ENCODE measurements at regions not wholly inside any gene's neighbourhood (a gene's known extent, or its start where the extent isn't known, plus 50 kb on each side); places are given as distances from the start of the nearest gene placed in this dataset.
A peak's percentile ranks its signal among the peaks of the same experiment; 100 is the strongest.

GRCh38 chr10:4483811-4484210 is 342.2 kb upstream of the AKR1E2 start:
- ATAC-seq (no peak), DNase-seq (no peak)
- intact Hi-C loops (cut with DNase I, micrococcal nuclease): no loop called here

GRCh38 chr10:4482659-4483058 is 343.3 kb upstream of the AKR1E2 start:
- ATAC-seq (no peak), DNase-seq (no peak)
- intact Hi-C loops (cut with DNase I, micrococcal nuclease): no loop called here

- DNase-seq: no peak
- intact Hi-C loops (cut with DNase I, micrococcal nuclease): no loop called here
- no peak for ATAC-seq
Observed at GRCh38 chr10:4481192-4481591, 344.8 kb upstream of the AKR1E2 start.

GRCh38 chr10:4479342-4479741 is 346.7 kb upstream of the AKR1E2 start:
- DNase-seq (no peak), ATAC-seq (no peak)
- intact Hi-C loops (cut with DNase I, micrococcal nuclease): no loop called here

GRCh38 chr10:4477664-4478063 is 348.3 kb upstream of the AKR1E2 start:
- ATAC-seq: no peak
- no peak for DNase-seq
- intact Hi-C loops (cut with DNase I, micrococcal nuclease): no loop called here

GRCh38 chr10:4475827-4476490 is 350.0 kb upstream of the AKR1E2 start:
- DNase-seq (no peak), ATAC-seq (no peak)
- intact Hi-C loops (cut with DNase I, micrococcal nuclease): no loop called here

- ATAC-seq: peak; percentile 48
Observed at GRCh38 chr10:4474829-4475228, 351.2 kb upstream of the AKR1E2 start.

GRCh38 chr10:4473977-4474376 is 352.0 kb upstream of the AKR1E2 start:
- no peak for ATAC-seq
- intact Hi-C loops (cut with DNase I, micrococcal nuclease): no loop called here
- DNase-seq: no peak

More at GRCh38 chr10:4474829-4475228, 351.2 kb upstream of the AKR1E2 start:
- DNase-seq: no peak
- intact Hi-C loops (cut with DNase I, micrococcal nuclease): no loop called here

- no peak for DNase-seq
- intact Hi-C loops (cut with DNase I, micrococcal nuclease): no loop called here
- no peak for ATAC-seq
Observed at GRCh38 chr10:4472190-4472904, 353.7 kb upstream of the AKR1E2 start.

GRCh38 chr10:4470231-4470835 is 355.7 kb upstream of the AKR1E2 start:
- intact Hi-C loops (cut with DNase I, micrococcal nuclease): no loop called here
- no peak for ATAC-seq
- DNase-seq: no peak

GRCh38 chr10:4467481-4467880 is 358.5 kb upstream of the AKR1E2 start:
- no peak for DNase-seq
- no peak for ATAC-seq
- intact Hi-C loops (cut with DNase I, micrococcal nuclease): no loop called here

- DNase-seq: no peak
- intact Hi-C loops (cut with DNase I, micrococcal nuclease): no loop called here
- no peak for ATAC-seq
Observed at GRCh38 chr10:4460267-4460666, 365.7 kb upstream of the AKR1E2 start.

GRCh38 chr10:4459531-4459930 is 366.5 kb upstream of the AKR1E2 start:
- DNase-seq (no peak), ATAC-seq (peak; percentile 98)
- intact Hi-C loops (cut with DNase I, micrococcal nuclease): no loop called here

- intact Hi-C loops (cut with DNase I, micrococcal nuclease): no loop called here
- DNase-seq (no peak), ATAC-seq (no peak)
Observed at GRCh38 chr10:4457597-4457996, 368.4 kb upstream of the AKR1E2 start.

GRCh38 chr10:4456776-4457175 is 369.2 kb upstream of the AKR1E2 start:
- ATAC-seq (no peak), DNase-seq (no peak)
- intact Hi-C loops (cut with DNase I, micrococcal nuclease): no loop called here

- intact Hi-C loops (cut with DNase I, micrococcal nuclease): no loop called here
- ATAC-seq (no peak), DNase-seq (no peak)
Observed at GRCh38 chr10:4456279-4456678, 369.7 kb upstream of the AKR1E2 start.

- DNase-seq (no peak), ATAC-seq (no peak)
- intact Hi-C loops (cut with DNase I, micrococcal nuclease): no loop called here
Observed at GRCh38 chr10:4453950-4454349, 372.1 kb upstream of the AKR1E2 start.

- intact Hi-C loops (cut with DNase I, micrococcal nuclease): no loop called here
- DNase-seq (no peak), ATAC-seq (peak; percentile 48)
Observed at GRCh38 chr10:4453276-4453675, 372.7 kb upstream of the AKR1E2 start.

GRCh38 chr10:4450981-4451908 is 374.8 kb upstream of the AKR1E2 start:
- no peak for DNase-seq
- intact Hi-C loops (cut with DNase I, micrococcal nuclease): no loop called here
- no peak for ATAC-seq
